Posterior cingulate gyrus (tissue), 11 donors: ENCODE measurements at regions not wholly inside any gene's neighbourhood (a gene's known extent, or its start where the extent isn't known, plus 50 kb on each side); places are given as distances from the start of the nearest gene placed in this dataset.
"Not testable (repeated sequence)": the region's sequence is repeated elsewhere in the genome, so short reads cannot be mapped to it uniquely, and the experiment has no call there.

Source experiments
- DNase-seq, 10 donors: peaks; one replicate each; pipeline versions ENCODE4 v3.0.0 to v3.0.0-alpha.2; 2020 to 2021; ENCODE audit warnings: mixed read lengths in 3 of 10
- intact Hi-C: fragments of 100-400 bp; cut with DNase I; formaldehyde crosslinking; loops from one replicate; pipeline ENCODE4 v1.15.1; 2023

GRCh38 chr4:7141151-7141834 is 51.0 kb upstream of the SORCS2 start:
- intact Hi-C loops = no loop called here
- DNase-seq = peak in 2 of 10 donors; percentile 30 to 57

- peak in 2 of 10 donors; percentile 58 to 78 for DNase-seq
- intact Hi-C loops = no loop called here
Observed at GRCh38 chr4:7140692-7141069, 51.7 kb upstream of the SORCS2 start.

- intact Hi-C loops = no loop called here
Observed at GRCh38 chr4:7140062-7140691, 52.2 kb upstream of the SORCS2 start.

GRCh38 chr4:7139167-7139982 is 53.0 kb upstream of the SORCS2 start:
- intact Hi-C loops = no loop called here
- peak in 2 of 10 donors; percentile 40 to 77 for DNase-seq

More at GRCh38 chr4:7140062-7140691, 52.2 kb upstream of the SORCS2 start:
- DNase-seq = peak in 1 of 10 donors; percentile 52

- DNase-seq = peak in 1 of 10 donors; percentile 78
- intact Hi-C loops = no loop called here
Observed at GRCh38 chr4:7138223-7139166, 53.8 kb upstream of the SORCS2 start.

- DNase-seq = peak in 1 of 10 donors; percentile 68
- intact Hi-C loops = no loop called here
Observed at GRCh38 chr4:7137326-7138200, 54.8 kb upstream of the SORCS2 start.

GRCh38 chr4:7136351-7136750 is 56.0 kb upstream of the SORCS2 start:
- DNase-seq = no peak
- intact Hi-C loops = no loop called here

- intact Hi-C loops = no loop called here
- peak in 1 of 10 donors; percentile 69 for DNase-seq
Observed at GRCh38 chr4:7135389-7135746, 57.0 kb upstream of the SORCS2 start.

GRCh38 chr4:7134737-7135388 is 57.5 kb upstream of the SORCS2 start:
- peak in 1 of 10 donors; percentile 74 for DNase-seq
- intact Hi-C loops = no loop called here

GRCh38 chr4:7133818-7134650 is 58.3 kb upstream of the SORCS2 start:
- DNase-seq, intact Hi-C loops: not testable (repeated sequence)

GRCh38 chr4:7132730-7133582 is 59.4 kb upstream of the SORCS2 start:
- intact Hi-C loops = no loop called here
- DNase-seq = no peak

- intact Hi-C loops = no loop called here
- DNase-seq = peak in 1 of 10 donors; percentile 45
Observed at GRCh38 chr4:7132249-7132648, 60.1 kb upstream of the SORCS2 start.

GRCh38 chr4:7131498-7132031 is 60.8 kb upstream of the SORCS2 start:
- intact Hi-C loops = no loop called here
- no peak for DNase-seq

GRCh38 chr4:7130621-7131211 is 61.6 kb upstream of the SORCS2 start:
- intact Hi-C loops = no loop called here
- DNase-seq = peak in 1 of 10 donors; percentile 2

- no peak for DNase-seq
- intact Hi-C loops = no loop called here
Observed at GRCh38 chr4:7129871-7130620, 62.2 kb upstream of the GRPEL1 start.

- intact Hi-C loops = no loop called here
- no peak for DNase-seq
Observed at GRCh38 chr4:7128644-7129043, 60.8 kb upstream of the GRPEL1 start.
